Tibial artery (tissue), 4 donors: ENCODE measurements at regions not wholly inside any gene's neighbourhood (a gene's known extent, or its start where the extent isn't known, plus 50 kb on each side); places are given as distances from the start of the nearest gene placed in this dataset.

Source experiments
- DNase-seq, 2 donors: peaks; one replicate each; pipeline ENCODE4 v3.0.0-alpha.2; 2019
- H3K27ac ChIP-seq, 2 donors: fragments of 200-600 bp; sonication (generic) in 1 of 2; 1 replicate in 1 of 2; 2 replicates in 1 of 2; pipeline ENCODE4 v1.5.1; 2018 to 2019; ENCODE audit warnings: mild to moderate bottlenecking in 1 of 2
- H3K27me3 ChIP-seq, 2 donors: fragments of 200-600 bp; sonication (generic) in 1 of 2; one replicate each; pipeline versions ENCODE4 v1.5.1 to v1.6.0; 2016 to 2019
- H3K36me3 ChIP-seq, 3 donors: fragments of 200-600 bp; sonication (generic) in 2 of 3; one replicate each; pipeline ENCODE4 v1.5.1; 2016 to 2019; ENCODE audit warnings: mild to moderate bottlenecking in 2 of 3
- H3K4me1 ChIP-seq, 4 donors: fragments of 200-600 bp; sonication (generic) in 2 of 4; 1 replicate in 3 of 4; 2 replicates in 1 of 4; pipeline ENCODE4 v1.5.1; 2016 to 2019
- H3K4me3 ChIP-seq, 2 donors: fragments of 200-600 bp; sonication (generic) in 1 of 2; 1 replicate in 1 of 2; 2 replicates in 1 of 2; pipeline ENCODE4 v1.5.1; 2018 to 2019; ENCODE audit warnings: mild to moderate bottlenecking in 2 of 2
- H3K9me3 ChIP-seq, 3 donors: fragments of 200-600 bp; sonication (generic) in 1 of 3; one replicate each; pipeline ENCODE4 v1.5.1; 2016 to 2019
- CTCF ChIP-seq, 2 experiments: fragments of 200-600 bp in 1 of 2; fragments of 450-650 bp in 1 of 2; IDR thresholded peaks; one replicate each; pipeline ENCODE4 v1.5.1; 2017 to 2019; ENCODE audit warnings: antibody characterized with exemption in 2 of 2, mild to moderate bottlenecking in 1 of 2, moderate library complexity in 1 of 2
- intact Hi-C: fragments of 100-400 bp; cut with DNase I; formaldehyde crosslinking; loops from one replicate; pipeline ENCODE4 v1.15.0; 2023; ENCODE audit warnings: low total_unique reads

DNA sequence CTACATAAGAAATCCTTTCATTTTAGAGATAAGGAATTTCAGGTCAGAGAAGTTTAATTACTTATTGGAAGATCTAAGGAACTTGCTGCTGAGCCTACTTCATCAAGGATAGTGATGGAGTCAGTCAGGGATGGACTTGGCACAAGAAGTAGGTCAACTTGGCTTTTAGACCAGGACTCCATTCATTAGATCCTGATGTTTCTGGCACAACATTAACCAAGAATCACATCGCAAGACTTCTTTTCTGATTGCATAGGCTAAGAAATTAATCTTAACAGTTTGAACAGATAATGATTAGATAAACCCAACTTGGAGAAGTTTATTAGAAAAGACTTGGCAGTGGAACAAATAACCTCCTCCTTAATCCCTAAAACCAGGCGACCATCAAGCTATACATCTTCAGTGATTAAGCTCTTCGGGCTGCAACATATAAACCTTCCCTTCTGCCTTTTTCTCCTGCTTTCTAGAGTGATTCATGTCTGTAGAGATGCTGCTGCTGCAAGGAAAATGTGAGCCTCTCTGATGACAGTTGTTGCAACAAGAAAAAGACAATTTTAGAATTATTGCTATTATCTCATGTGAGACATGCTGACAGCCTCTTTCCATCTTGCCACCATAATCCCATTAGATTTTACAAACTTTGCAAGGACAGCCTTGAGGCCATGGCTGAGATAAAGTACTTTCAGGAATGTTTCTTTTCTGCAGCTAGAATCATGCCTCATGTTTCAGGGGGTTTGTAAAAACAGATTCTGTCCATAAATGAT, 207.9 kb upstream of the SLC27A6 start:
- Histone ChIP-seq H3K27me3 (no peaks in the 10 kb centered on the region), H3K4me3 (no peak overlapping the region), H3K36me3 (no peaks in the 10 kb centered on the region), H3K4me1 (no peaks in the 10 kb centered on the region), H3K27ac (no peak overlapping the region), H3K9me3 (no peaks in the 10 kb centered on the region)
- DNase-seq, result no peak
- intact Hi-C loops, result no loop called here
- TF ChIP-seq CTCF (IDR thresholded peaks at IDR 0.05), result no peak

- DNase-seq, result no peak
- H3K36me3 ChIP-seq, result no peaks in the 10 kb centered on the region
- TF ChIP-seq CTCF (IDR thresholded peaks at IDR 0.05), result no peak
Measured at GRCh38 chr5:128762661-128763306, 202.5 kb upstream of the SLC27A6 start.

DNA sequence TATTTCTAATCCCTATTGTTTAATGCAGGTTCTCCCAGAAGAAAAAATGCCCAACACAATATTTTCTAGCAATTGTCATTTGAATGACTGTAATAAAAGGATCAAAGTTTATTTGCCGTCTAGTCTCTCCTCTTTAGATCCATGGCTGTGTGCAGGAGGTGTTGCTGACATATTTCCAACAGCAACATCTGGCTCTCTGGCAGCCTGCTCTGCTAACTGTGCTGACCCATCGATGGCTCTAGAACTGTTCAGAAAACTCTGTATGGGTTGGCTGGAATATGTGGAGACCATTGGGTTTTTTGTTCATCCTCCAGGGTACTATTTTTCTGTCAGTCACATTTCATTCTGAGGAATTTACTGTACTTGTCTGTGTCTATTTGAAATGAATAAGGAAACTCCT, 202.0 kb upstream of the SLC27A6 start:
- no peak overlapping the region for H3K27ac ChIP-seq
- H3K4me1 ChIP-seq, result no peaks in the 10 kb centered on the region
- DNase-seq, result no peak
- H3K9me3 ChIP-seq, result no peaks in the 10 kb centered on the region
- H3K4me3 ChIP-seq, result no peak overlapping the region
- no peaks in the 10 kb centered on the region for H3K27me3 ChIP-seq
- TF ChIP-seq CTCF (IDR thresholded peaks at IDR 0.05), result no peak
- H3K36me3 ChIP-seq, result no peaks in the 10 kb centered on the region
- intact Hi-C loops, result no loop called here

More at GRCh38 chr5:128762661-128763306, 202.5 kb upstream of the SLC27A6 start:
- Histone ChIP-seq H3K27me3 (no peaks in the 10 kb centered on the region), H3K4me1 (no peaks in the 10 kb centered on the region), H3K9me3 (no peaks in the 10 kb centered on the region), H3K27ac (no peak overlapping the region), H3K4me3 (no peak overlapping the region)
- intact Hi-C loops, result no loop called here

DNA sequence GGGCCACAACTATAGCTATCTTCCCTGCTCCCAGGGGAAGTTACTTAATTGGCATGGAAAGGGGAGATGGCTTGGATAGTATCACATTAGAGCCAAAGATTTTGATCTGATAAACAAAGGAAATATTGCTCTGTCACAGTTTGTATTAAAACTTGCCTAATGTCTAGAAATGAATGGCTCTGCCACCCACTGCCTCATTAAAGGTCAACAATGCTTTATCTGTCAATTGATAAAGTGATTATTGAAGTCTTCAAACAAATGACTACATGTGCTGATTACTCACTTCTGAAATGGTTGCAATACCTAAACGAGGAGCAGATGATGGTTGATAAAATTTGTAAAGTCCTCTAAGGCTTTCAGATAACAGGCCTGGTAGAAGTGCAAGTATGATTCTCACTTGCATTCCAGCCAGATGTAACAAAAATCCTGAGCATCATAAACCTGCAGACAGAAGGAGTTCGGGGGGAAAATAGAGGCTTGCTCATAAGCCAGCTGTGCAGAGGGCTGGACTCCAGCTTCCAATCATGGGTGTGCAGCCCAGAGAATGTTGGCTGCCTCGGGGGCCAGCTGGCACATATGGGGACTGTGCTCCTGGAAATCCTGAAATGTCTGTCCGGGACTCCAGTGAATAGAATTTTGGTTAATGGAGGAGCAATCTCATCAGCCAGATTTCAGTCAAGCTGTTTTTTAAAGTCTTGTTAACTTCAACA, 200.5 kb upstream of the SLC27A6 start:
- intact Hi-C loops, result no loop called here
- TF ChIP-seq CTCF (IDR thresholded peaks at IDR 0.05), result no peak
- Histone ChIP-seq H3K4me1 (no peaks in the 10 kb centered on the region), H3K4me3 (no peak overlapping the region), H3K27me3 (no peaks in the 10 kb centered on the region), H3K27ac (no peak overlapping the region), H3K9me3 (no peaks in the 10 kb centered on the region), H3K36me3 (no peaks in the 10 kb centered on the region)
- no peak for DNase-seq

- intact Hi-C loops, result no loop called here
Measured at GRCh38 chr5:128765448-128766061, 199.7 kb upstream of the SLC27A6 start.

More at GRCh38 chr5:128765448-128766061, 199.7 kb upstream of the SLC27A6 start:
- H3K9me3 ChIP-seq, result no peaks in the 10 kb centered on the region
- no peak for TF ChIP-seq CTCF (IDR thresholded peaks at IDR 0.05)
- no peaks in the 10 kb centered on the region for H3K27me3 ChIP-seq
- no peaks in the 10 kb centered on the region for H3K4me1 ChIP-seq
- no peak for DNase-seq
- no peak overlapping the region for H3K27ac ChIP-seq
- H3K4me3 ChIP-seq, result no peak overlapping the region
- no peaks in the 10 kb centered on the region for H3K36me3 ChIP-seq
